ENCODE measurements at regions not wholly inside any gene's neighbourhood (a gene's known extent, or its start where the extent isn't known, plus 50 kb on each side); places are given as distances from the start of the nearest gene placed in this dataset.

DNA sequence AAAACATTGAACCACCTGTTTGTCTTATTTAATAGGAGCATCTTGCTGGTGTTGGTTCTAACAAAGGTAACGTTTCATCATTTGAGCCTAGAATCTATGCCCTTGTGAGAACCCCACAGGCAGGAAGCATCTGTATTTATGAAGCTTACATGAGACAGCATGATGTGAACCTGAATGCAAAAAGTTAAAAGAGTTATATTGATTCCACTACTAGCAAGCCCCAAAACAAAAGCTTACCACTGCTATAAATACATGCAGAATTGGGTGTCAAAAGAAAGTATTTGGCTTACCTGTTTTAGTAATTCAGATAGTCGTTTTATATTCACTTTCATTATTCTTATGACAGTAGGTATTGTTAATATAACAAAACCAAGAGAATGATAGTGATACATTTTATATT lies 301.2 kb upstream of the ADGRL2 start (continued):
- TF ChIP-seq JUN (IDR thresholded peaks at IDR 0.05; ENCODE audit: low read depth, low read length): no peak

Data from H1 (cell line).